ENCODE measurements at regions not wholly inside any gene's neighbourhood (a gene's known extent, or its start where the extent isn't known, plus 50 kb on each side); places are given as distances from the start of the nearest gene placed in this dataset.

DNA sequence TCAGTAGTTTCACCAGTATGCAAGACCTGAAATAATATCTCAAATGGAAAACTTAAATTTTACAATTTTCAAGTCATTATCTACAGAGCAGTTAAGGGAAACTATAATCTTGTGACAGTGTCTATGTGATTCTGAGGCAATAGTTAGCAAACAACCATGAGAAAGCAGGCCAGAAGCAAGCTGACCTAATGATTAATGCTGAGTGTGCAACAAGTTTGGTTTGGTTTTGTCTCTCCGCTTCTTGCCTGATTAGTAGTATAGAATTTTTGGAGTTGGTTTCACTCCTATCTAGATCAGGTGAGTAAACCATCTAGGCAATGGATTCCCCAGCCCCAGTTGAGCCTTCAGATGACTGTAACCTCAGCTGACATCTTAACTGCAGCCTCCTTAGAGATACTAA lies 212.9 kb upstream of the NAV3 start:
- no peak for DNase-seq

DNA sequence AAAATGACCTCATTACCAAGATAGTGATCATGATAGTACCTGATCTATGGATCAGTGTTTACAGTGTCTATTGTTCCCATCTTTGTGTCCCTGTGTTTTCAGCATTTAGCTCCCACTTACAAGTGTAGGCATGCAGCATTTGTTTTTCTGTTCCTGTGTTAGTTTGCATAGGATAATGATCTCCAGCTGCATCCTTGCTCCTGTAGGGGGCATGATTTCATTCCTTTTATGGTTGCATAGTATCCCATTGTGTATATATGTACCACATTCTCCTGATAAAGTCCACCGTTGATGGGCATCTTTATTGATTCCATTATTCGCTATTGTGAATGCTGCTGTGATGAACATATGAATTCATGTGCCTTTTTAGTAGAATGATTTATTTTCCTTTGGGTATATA lies 215.4 kb upstream of the NAV3 start:
- DNase-seq = no peak

DNA sequence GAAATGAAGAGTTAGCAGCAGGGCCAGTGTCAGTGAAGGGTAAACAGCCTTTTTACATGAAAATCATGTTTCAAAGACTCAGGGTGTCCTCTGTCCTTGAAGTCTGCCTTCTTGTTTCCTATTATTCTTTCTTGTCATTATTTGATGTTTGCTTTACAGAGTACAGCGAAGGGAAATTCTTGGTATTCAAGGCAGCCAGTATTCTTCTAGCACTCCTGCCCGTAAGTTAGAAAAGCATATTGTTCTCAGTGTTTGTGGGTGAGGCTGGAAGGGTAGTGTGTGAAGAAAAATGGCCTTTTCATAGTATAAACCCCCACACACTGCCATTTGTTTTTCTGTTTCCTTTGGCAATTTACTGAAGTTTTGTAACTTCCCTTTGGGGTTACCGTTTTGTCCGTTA lies 217.3 kb upstream of the NAV3 start:
- DNase-seq = no peak

DNA sequence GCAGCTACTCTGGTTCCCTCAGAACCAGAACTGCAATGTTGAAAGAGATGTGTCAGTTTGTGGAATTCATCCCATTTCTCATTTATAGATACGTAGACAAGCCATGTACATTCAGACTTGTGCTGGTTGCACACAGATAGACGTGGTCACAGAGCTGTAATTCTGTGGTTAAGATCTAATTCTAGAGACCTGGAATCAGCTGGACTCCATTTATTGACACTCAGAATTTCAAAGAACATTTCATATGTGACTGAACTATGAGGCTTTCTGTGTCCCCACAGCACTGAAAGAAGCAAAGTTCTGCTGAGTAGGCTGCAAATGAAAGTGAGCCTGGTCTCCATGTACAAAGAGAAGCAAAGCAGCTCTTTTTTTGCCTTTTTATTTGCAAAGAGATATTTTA lies 220.2 kb upstream of the NAV3 start:
- DNase-seq = no peak

DNA sequence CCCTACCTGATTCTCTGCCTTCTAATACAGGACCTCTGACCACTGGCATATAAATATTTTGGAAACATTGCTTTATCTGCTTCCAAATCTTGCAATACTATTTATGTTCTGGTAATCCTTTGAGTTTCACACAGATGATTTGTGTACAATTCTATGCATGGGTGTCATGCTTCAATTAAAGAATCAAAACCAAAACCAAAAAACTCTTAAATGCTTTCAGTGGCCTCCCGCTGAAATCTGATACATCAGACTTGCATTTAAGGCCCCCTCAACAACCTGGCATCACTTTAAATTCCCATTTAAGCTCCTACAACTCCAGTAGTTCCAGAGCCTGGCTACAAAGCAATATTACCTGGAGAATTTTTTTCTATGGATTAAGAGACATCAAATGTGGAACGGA lies 221.7 kb upstream of the NAV3 start:
- DNase-seq = no peak

DNA sequence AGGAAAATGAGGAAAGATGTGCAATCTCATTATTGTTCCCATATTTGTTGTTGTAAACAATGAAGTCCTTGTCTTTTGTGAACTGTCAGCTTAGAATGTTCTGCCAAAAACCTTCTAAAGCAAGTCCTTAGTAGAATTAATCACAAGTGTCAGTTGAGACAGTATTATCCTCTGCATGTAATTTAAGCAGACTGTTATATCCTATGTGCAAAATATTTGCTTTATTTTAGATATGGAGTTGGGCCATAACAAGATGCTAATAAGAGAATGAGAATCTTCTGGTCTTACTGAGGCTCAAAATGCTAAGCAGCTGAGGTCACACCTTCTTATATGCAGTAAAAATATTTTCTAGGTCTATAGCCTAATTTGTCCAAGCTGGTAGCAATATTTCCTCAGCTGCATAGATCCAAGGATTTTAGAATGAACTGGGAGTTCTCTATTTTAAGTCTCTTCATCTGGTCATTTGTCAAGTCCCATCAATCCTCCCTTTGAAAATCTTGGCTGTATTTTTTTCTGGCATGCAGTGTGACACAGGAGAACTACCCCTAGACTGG lies 222.3 kb upstream of the NAV3 start:
- DNase-seq = no peak

DNA sequence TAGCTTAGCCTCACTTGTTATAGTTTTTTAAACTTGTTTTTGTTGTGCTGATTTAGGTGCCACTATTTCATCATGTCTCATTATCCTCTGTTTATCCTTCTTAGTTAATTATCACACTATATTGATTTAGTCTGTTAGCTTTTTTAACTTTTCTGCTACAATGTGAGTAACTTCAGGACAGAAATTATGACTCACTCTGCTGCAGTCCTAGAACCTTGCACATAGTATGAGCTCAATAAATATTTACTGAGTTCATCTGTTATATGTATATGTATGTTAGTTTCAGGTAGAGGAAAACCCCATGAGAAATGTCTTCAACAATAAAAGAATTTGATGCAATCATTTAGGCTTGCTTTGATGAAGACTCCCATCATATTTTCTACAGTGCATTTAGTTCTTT lies 224.3 kb upstream of the NAV3 start:
- no peak for DNase-seq

DNA sequence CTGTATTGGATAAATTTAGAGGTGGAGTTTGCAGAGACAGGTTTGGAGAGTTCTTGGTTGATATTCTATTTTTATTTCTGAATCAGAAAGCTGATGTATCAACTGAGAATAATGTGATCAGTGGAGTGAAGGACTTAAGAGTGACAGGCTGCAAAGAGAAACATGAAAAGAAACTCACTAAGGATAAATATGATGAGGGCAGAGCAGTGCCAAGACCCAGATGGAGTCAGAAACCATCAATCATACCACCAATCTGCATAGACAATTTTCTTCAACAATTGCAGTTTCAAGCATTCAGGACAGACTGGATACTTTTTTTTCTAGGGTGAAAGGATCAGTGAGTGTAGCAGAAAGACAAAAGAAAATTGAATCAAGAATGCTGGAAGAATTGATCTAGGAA lies 226.7 kb upstream of the NAV3 start:
- DNase-seq = no peak

DNA sequence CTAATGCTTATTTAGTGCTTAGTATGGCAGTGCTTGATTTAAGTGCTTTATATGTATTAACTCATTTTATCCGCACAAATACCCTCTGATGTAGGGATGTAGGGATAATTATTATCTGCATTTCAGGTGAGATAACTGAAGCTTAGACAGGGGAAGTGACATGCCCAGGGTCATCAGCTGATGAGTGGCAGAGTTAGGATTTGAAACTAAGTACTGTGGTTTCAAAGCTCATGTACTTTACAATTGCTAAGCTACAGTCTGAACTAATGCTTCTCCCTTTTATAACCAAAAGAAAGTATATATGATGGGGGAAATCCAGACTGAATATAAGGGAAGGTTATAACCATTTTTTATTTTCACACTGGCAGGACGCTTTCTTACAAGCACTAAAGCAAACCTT lies 229.6 kb upstream of the NAV3 start:
- no peak for DNase-seq

DNA sequence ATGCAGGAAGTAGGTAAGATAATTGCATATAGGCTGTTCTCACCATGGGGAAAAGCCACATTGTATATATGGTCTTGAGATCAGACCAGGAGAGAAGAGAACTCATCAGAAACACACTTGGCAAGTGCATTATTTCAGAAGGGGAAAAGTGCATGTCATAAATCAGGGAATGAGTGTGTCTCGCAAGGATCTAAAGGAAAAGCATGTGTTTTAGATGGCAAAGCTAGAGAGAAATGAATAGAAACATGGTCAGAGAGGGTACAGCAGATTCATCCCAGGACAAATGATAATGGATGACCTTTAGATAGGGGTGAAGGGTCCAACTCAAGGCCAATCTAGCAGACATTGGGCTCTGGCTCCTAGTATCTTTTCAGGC lies 230.2 kb upstream of the NAV3 start:
- no peak for DNase-seq

DNA sequence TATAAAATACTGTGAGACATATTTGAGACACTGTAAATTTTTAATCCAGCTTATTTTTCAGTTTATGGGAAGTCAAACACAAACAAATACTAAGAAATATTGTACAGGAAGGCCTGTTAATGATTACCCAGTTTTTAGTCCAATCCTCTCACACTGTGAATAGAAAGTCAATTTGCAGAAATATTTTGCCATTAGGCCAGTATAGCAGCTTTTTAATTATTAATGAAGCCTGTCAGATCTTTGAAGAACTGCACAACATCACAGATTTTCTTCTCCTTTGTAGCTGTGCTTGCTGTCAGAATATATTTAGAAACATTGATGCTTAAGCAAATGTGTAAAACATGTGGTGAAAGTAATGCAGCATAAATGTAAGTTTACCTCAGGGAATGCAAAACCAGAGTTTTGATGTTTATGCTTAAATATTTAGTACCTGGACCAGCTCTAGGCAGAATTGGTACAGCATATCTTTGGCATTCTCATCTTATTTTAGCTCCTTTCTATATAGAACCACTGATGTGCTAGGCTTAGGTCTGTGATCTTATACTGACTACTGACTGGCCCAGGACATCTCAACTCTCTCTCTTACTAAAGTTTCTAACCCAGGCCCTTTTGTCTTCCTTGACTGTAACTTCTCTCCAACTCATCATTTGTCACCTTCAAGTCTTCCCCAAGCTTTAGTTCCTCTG lies 230.8 kb upstream of the NAV3 start:
- no peak for DNase-seq

DNA sequence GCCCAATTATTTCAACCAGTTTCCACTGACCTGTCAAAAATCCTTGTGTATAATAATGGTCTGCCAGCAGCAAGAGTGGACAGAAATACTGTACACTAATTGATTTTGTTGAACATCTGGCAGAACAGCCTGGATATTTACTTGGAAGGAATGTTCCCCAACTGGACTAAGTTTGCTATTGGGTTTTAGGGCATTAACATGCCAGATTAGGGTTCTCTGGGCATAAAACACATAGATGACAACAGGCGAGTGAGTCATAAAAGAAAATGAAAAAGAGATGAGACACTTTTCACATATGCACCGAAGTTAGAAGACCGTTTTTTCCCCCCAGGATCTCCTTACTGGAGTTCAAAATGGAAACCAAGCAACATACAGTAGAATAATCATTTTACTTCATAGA lies 236.3 kb upstream of the NAV3 start:
- DNase-seq = no peak

DNA sequence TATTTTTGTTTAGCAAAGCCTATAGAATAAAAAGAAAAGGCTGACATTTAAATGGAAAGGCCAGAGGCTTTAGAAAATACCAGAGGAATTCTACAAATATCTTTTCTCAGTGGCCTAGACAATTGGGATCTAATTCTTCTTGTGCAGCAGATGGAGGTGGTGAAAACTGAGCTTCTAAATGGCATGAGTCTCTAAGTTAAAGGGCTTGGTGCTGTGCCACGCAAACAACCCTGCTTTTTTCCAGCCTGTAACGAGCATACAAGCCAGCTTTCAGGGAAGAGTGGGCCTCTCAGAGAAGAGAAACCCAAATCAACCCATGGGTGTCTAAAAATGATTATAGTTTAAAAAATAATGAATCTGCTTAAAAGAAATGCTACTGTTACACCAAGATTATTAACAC lies 237.9 kb upstream of the NAV3 start:
- DNase-seq = no peak

DNA sequence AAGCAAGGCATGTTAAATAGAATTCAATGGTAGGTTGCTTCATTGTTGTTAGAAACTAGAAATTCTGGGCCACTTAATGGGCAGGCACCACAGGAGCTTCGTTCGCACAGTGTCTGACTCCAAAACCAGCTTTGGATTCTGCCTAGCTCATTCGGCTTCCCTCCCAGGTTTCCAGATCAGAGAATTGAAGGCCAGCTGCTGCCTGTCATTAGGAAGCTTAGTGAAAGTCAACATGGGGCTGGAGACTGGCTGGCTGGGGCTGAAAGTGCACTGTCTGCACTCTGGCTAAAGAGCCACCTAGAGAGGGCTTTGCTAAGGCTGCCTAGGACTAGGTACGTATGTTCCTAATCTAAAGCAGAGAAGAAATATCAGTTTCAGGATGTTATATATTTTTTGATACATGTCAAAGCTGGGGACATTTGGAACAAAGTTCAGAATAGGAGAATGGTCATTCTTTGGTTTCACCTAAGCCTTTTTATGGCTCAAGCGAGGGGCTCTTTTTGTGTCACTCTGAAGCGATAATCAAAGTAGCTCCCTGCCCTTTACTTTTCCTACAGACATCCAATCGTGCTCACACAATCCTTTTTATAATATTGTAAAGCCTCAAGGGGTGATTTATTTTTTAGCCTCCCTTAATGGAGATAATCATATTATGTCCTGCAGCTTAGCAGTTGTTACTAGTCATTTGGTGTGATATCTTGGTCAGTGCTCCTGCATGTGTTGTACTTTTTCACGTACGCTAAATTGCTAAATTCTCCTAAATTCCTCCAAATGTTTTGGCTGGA lies 238.5 kb upstream of the NAV3 start:
- no peak for DNase-seq

DNA sequence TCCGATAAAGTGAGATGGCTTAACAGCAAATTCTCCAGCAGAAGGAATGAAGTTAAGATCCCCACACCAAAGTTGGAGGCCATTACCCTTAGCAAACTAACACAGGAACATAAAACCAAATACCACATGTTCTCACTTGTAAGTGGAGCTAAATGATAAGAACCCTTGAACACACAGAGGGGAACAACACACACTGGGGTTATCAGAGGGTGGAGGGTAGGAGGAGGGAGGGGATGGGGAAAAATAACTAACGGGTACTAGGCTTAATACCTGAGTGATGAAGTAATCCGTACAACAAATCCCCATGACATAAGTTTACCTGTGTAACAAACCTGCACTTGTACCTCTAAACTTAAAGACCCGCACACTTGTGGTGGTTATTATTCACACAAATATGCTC lies 240.4 kb upstream of the NAV3 start:
- DNase-seq = no peak

DNA sequence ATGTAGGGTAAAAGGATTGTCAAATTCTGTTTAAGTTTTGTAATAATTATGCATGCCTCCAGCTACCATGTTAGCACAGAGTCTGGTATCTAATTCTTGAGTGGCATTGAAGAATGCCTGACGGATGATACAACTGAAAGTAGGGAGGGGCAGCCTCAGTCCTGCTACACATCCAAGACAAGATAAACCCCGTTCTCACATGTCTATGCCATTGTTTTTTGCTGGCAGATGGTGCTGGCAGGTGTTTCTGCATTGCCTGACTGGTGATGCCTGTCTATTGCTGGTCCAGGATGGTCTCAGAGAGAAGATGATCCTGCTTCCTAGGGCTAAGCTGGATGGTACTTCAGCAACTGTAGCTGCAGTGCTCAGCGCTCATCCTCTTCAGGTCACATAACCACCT lies 245.8 kb upstream of the NAV3 start:
- no peak for DNase-seq

DNA sequence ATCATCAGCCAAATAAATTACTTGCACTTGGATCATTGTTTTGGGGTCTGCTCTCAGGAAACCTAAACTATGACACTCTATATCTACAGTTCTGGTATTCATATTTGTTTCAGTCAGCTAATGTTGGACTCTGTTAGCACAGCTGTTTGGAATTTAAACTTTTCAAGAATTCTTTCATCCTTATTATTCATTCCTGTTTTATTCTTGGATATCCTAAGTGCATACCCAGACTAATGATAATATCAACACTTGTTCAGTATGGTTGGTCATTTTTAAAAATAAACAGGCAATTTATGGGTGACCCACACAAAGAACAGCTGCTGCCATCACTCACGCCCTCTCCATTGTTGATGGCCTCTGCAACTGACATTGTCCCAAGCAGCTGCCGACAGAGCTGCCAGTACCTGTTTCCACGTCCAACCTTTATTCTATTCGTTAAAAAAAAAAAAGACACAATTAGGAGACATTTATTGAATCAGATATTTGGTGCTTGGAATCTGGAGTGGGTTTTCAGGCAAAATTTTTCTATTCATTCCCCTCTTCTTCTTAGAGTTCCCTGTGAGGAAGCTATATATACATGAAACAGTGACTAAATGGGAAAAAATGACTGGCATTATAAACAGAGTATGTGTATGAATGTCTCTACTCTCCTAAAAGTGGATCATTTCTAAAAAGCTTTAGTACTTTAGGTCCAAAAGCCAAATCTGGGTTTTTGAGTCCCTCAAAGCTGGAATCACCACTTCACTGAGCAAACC lies 252.1 kb upstream of the NAV3 start:
- no peak for DNase-seq

DNA sequence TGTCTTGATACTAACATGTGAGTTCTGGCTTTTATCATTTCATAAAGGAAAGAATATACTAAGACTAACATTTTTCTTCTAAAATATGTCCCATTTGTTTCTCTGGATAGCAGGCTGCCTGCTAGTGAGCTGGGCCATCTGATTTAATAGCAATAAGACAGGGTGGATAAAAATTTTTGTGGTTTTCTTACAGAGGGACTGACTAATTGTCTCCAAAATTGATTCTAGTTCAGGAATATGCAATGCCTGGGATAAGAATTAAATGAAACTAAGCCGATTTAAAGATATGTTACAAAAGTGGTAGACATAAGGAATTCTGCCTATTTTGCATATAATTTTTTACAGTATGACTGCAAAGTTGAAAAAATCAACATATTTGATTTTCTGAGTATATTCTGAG lies 252.9 kb upstream of the NAV3 start:
- DNase-seq = no peak

DNA sequence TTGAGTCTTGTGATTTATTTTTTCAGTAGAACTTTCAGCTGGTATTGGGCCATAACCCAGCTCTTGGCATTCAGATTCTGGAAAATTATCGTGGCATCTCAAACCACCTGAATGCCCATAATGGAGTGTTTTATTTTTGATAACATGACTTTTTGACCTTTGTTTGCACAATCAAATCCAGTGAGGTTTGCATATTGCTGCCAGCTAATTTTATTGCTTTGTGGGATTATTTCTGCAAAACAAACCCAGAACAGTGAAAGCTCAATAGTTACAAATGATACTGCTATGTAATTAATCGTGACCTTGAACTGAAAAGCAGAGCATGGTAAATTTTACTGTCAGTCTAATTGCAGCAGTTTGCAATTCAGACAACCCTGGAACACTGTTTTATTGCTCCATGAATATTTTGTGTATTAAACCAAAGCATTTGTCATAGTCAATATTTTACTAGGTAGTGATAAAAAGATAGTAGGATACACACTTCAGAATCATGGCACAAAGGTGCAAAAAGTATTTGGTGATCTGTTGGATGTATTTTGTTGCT lies 255.2 kb upstream of the NAV3 start:
- no peak for DNase-seq

DNA sequence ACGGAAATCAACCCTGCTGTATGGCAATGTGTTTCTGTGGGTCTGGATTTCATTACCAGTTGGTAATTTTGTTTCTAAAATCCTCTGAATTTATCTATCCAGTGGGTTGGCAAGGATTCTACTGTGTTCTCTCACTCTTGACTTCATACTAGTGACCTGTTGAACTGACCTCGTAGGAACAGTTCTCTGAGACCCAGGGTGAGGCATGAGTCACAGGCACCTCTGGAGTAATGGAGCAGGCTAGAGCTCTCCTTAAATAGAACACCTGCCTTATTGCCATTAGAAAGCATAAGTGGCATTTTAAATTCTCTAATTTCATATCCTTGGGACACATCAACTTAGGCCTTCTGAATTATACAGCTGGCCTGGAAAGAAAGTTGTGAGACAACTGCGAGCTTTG lies 258.3 kb upstream of the NAV3 start:
- no peak for DNase-seq

DNA sequence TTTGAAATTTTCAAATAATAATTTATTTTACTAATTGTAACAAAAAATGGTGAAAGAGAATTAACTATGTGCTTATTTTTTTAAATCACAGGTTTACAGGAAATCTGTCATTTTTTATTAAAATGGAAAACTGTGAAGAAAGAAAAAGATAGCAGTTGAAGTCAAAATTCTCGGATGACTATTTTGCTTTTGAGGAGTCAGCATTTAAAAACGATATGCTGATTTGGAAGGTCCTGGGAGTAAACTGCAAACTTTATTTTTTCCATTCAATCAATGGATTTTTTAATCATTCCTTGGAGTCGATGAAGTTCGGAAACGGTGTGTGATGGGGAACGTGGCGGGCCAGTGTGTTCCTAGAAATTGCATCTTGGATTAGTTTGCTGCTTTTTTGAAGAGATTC lies 258.9 kb upstream of the NAV3 start:
- DNase-seq = no peak

DNA sequence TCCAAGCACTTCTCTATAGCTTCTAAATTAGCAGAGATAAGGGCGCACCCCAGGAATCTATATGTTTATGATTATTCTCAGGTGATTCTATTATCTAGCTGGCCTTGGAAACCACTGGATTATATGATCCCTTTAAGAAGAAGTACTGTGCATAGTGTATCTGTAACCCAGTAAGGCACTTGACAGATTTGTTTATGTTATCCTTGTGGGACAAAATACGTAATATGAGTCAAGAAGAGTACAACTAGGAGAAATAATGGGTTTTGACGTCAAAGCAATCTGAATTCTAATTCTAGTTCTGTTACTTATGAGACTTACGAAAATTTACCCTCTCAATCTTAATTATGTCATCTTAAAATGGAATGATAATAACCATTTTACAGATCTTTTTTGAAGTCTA lies 259.6 kb upstream of the NAV3 start:
- no peak for DNase-seq

DNA sequence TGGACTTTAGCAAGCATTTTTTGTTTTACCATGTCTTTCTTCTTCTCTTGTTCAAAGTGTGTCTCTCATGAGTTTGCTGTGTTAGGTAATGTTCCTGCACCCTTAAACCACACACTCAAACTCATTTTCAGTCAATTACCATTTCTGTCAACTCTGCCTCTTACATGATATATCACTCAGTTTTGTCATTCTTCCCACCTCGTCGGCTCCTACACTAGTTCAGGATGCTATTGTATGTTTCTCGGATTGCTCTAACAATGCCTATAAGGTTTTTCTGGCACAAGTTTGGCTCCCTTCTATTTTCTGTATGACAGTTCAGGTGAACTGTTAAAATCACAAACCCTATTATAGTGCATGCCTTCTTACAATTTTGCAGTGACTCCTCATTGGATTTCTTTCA lies 260.8 kb upstream of the NAV3 start:
- DNase-seq = no peak

DNA sequence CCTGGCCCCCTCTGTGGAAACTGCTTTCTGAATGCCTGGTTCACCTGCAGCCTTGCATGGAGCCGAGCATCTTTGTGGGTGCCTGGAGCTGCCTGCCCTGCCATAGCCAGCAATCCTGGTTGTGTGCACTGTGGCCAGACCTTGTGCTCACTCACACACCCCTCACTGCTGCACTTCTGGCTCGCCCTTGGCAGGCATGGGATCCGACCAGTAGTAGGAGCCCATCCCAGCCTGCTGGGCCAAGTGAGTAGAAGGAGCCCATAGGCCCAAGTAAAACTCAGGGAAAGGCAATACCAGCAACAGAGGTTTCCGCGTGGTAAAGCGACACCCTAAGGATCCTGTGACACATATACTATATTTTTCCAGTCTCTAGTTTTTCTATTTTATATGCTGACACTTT lies 270.0 kb upstream of the NAV3 start:
- no peak for DNase-seq
